Endothelial cell of umbilical vein (primary cell): ENCODE measurements at regions not wholly inside any gene's neighbourhood (a gene's known extent, or its start where the extent isn't known, plus 50 kb on each side); places are given as distances from the start of the nearest gene placed in this dataset.

Experiments
- BruUV-seq: library from RNA; stranded (reverse); fragments of 400-500 nt; replicated peaks from 2 replicates; lab custom pipeline; 2021; lab: Mats Ljungman, UMichigan
- CTCF ChIA-PET: fragments of 300-600, 350-600 bp; sonication (Branson Sonifier 250); formaldehyde crosslinking; loops from one replicate; lab custom pipeline; 2021; ENCODE audit warnings: antibody characterized with exemption, inconsistent platforms; lab: Charles Lee
- POLR2A ChIA-PET: fragments of 300-600, 350-600 bp; sonication (Branson Sonifier 250); formaldehyde crosslinking; loops from one replicate; lab custom pipeline; 2021; ENCODE audit warnings: antibody characterized with exemption, inconsistent platforms; lab: Charles Lee
- DNase-seq: peaks from one replicate; pipeline ENCODE4 v3.0.0-alpha.2; 2011; ENCODE audit warnings: low read depth, low spot score
- FAIRE-seq: peaks from 2 replicates; lab custom pipeline; 2011; peaks lifted over from hg19 to GRCh38; lab: Jason Lieb, UNC
- H2AFZ ChIP-seq: 2 replicates; pipeline ENCODE4 v1.6.0; 2012; ENCODE audit warnings: low read depth, low read length, control low read depth, inconsistent platforms
- H3K27ac ChIP-seq: 2 replicates; pipeline ENCODE4 v1.5.1; 2011; ENCODE audit warnings: low read depth, mild to moderate bottlenecking, control low read depth, low read length, moderate library complexity; ENCODE audit not compliant: insufficient read depth
- H3K27me3 ChIP-seq, 2 experiments: 2 replicates each; pipeline versions ENCODE4 v1.6.0 to v1.6.1; 2011; ENCODE audit warnings: low read length in 2 of 2, mixed read lengths in 1 of 2; ENCODE audit not compliant: control insufficient read depth in 2 of 2, insufficient read depth in 2 of 2
- H3K36me3 ChIP-seq, 2 experiments: 2 replicates in 1 of 2; 3 replicates in 1 of 2; pipeline ENCODE4 v1.5.1; 2011; ENCODE audit warnings: low read length in 2 of 2, mild to moderate bottlenecking in 1 of 2, moderate library complexity in 1 of 2; ENCODE audit not compliant: control insufficient read depth in 2 of 2, insufficient read depth in 2 of 2; ENCODE audit errors: extremely low read depth in 1 of 2
- H3K4me1 ChIP-seq: 3 replicates; pipeline ENCODE4 v1.5.1; 2011; ENCODE audit warnings: mild to moderate bottlenecking, low read length; ENCODE audit not compliant: control insufficient read depth, insufficient read depth; ENCODE audit errors: extremely low read depth
- H3K4me2 ChIP-seq: 2 replicates; pipeline ENCODE4 v1.6.1; 2011; ENCODE audit warnings: low read length, control low read depth, mixed read lengths; ENCODE audit not compliant: insufficient read depth
- H3K4me3 ChIP-seq, 3 experiments: fragments of 200-600 bp in 1 of 3; sonication (generic), shearing (Covaris generic) in 1 of 3; replicated peaks in 1 of 3; 2 replicates each; pipeline ENCODE4 v1.5.1; 2011 to 2016; ENCODE audit warnings: control low read depth in 3 of 3, low read length in 3 of 3, mild to moderate bottlenecking in 2 of 3, inconsistent platforms in 1 of 3, low read depth in 1 of 3, moderate library complexity in 1 of 3; ENCODE audit not compliant: insufficient read depth in 1 of 3
- H3K79me2 ChIP-seq: 2 replicates; pipeline ENCODE4 v1.6.0; 2012; ENCODE audit warnings: low read length, inconsistent platforms; ENCODE audit not compliant: control insufficient read depth, insufficient read depth
- H3K9ac ChIP-seq: replicated peaks from 2 replicates; pipeline ENCODE3; 2011; ENCODE audit warnings: low read length, control low read depth; ENCODE audit not compliant: insufficient read depth; ENCODE audit errors: extremely low read depth
- H3K9me1 ChIP-seq: replicated peaks from 3 replicates; pipeline ENCODE4 v1.6.0; 2011; ENCODE audit warnings: mild to moderate bottlenecking, low read length; ENCODE audit not compliant: control insufficient read depth, insufficient read depth; ENCODE audit errors: extremely low read depth
- H3K9me3 ChIP-seq: replicated peaks from 2 replicates; pipeline ENCODE4 v1.5.1; 2012; ENCODE audit warnings: low read length, inconsistent platforms; ENCODE audit not compliant: control insufficient read depth, insufficient read depth
- H4K20me1 ChIP-seq: replicated peaks from 2 replicates; pipeline ENCODE3; 2011; ENCODE audit warnings: mild to moderate bottlenecking, low read length; ENCODE audit not compliant: control insufficient read depth, insufficient read depth; ENCODE audit errors: extremely low read depth
- EZH2 ChIP-seq: IDR thresholded peaks from 2 replicates; pipeline ENCODE4 v1.6.1; 2012; ENCODE audit warnings: borderline replicate concordance, low read depth, mild to moderate bottlenecking, moderate library complexity, low read length, inconsistent platforms; ENCODE audit not compliant: severe bottlenecking
- FOS ChIP-seq: IDR thresholded peaks from 2 replicates; pipeline ENCODE4 v1.6.1; 2011; ENCODE audit warnings: mild to moderate bottlenecking, low read length, moderate library complexity, borderline replicate concordance; ENCODE audit not compliant: insufficient read depth
- GATA2 ChIP-seq: IDR thresholded peaks from 2 replicates; pipeline ENCODE4 v1.7.0; 2011; ENCODE audit warnings: low read depth, mild to moderate bottlenecking, moderate library complexity, mixed read lengths, low read length; ENCODE audit not compliant: insufficient read length, insufficient read depth
- JUN ChIP-seq: IDR thresholded peaks from 2 replicates; pipeline ENCODE4 v1.6.1; 2011; ENCODE audit warnings: borderline replicate concordance, low read depth; ENCODE audit not compliant: insufficient read length, insufficient read depth
- MAX ChIP-seq: IDR thresholded peaks from 2 replicates; pipeline ENCODE4 v1.6.1; 2011; ENCODE audit not compliant: insufficient read depth, insufficient read length
- MYC ChIP-seq: IDR thresholded peaks from one replicate; pipeline ENCODE4 v1.6.1; 2011; ENCODE audit warnings: mild to moderate bottlenecking, low read depth, low read length
- POLR2AphosphoS5 ChIP-seq: IDR thresholded peaks from 2 replicates; pipeline ENCODE4 v1.6.1; 2012; ENCODE audit warnings: low read depth, mild to moderate bottlenecking, control low read depth, low read length, moderate library complexity; ENCODE audit not compliant: insufficient read depth
- dilution Hi-C: fragments of 300-500 bp; cut with MboI; formaldehyde crosslinking; loops from one replicate; pipeline ENCODE4 v1.15.0; 2019; ENCODE audit warnings: low sequenced_read_pairs; ENCODE audit not compliant: extremely low pct_ligation_motif_present
- intact Hi-C: fragments of 100-400 bp; cut with micrococcal nuclease; formaldehyde crosslinking; loops from one replicate; pipeline ENCODE4 v1.10.0; 2022
- TF ChIP-seq, protein P1 (sequence below), 2 donors: IDR thresholded peaks; 1 replicate in 1 of 2; 2 replicates in 1 of 2; pipeline ENCODE4 v1.5.1; 2011; ENCODE audit warnings: low read length in 2 of 2, mild to moderate bottlenecking in 2 of 2, moderate library complexity in 2 of 2, control low read depth in 1 of 2, inconsistent platforms in 1 of 2, low read depth in 1 of 2; ENCODE audit not compliant: insufficient read depth in 1 of 2; ENCODE audit errors: extremely low read depth in 1 of 2

DNA sequence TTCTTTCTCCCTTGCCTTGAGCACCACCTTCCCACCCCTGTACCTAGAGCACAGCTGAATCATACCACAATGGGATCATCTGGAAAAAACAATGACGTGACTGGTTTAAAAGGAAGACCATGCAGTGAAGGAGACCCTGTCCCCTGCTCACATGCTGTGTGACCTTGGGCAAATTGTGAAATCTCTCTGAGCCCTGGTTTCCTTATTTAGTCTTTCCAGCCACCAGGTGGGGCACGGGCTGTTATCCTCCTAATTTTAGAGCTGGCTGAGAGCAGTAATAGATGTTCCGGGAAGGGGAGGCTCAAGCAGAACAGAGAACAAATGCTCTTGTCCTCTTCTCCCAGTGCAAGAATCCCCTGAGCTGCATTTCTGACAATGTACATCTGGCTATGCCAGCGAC, 198.3 kb downstream of the RPS24 start:
- H3K9me3 ChIP-seq = no peaks in the 10 kb centered on the region
- dilution Hi-C loops = no loop called here
- FAIRE-seq (no peak), DNase-seq (no peak)
- no peaks in the 10 kb centered on the region for H3K36me3 ChIP-seq
- no TSS peak for BruUV-seq
- H3K4me1 ChIP-seq = no peaks in the 10 kb centered on the region
- ChIA-PET CTCF (interaction anchor here (0.9 to 1.5 kb wide), 5 partner anchors 8 to 964 kb away, joined by 3 to 4 read pairs (median 3); no protein-coding TSS in a partner anchor), POLR2A (no interaction called here)
- no peaks in the 10 kb centered on the region for H3K9me1 ChIP-seq
- H3K4me2 ChIP-seq = no peak overlapping the region
- H3K27me3 ChIP-seq = no peaks in the 10 kb centered on the region
- H3K27ac ChIP-seq = no peak overlapping the region
- H4K20me1 ChIP-seq = no peaks in the 10 kb centered on the region
- H3K4me3 ChIP-seq = no peak overlapping the region
- no peak overlapping the region for H3K9ac ChIP-seq
- H3K79me2 ChIP-seq = no peaks in the 10 kb centered on the region
- intact Hi-C loops = no loop called here
- TF ChIP-seq EZH2 (no peak), MYC (no peak), FOS (no peak), MAX (no peak), GATA2 (no peak), POLR2AphosphoS5 (no peak), JUN (no peak)
- TF ChIP-seq, protein P1, sequence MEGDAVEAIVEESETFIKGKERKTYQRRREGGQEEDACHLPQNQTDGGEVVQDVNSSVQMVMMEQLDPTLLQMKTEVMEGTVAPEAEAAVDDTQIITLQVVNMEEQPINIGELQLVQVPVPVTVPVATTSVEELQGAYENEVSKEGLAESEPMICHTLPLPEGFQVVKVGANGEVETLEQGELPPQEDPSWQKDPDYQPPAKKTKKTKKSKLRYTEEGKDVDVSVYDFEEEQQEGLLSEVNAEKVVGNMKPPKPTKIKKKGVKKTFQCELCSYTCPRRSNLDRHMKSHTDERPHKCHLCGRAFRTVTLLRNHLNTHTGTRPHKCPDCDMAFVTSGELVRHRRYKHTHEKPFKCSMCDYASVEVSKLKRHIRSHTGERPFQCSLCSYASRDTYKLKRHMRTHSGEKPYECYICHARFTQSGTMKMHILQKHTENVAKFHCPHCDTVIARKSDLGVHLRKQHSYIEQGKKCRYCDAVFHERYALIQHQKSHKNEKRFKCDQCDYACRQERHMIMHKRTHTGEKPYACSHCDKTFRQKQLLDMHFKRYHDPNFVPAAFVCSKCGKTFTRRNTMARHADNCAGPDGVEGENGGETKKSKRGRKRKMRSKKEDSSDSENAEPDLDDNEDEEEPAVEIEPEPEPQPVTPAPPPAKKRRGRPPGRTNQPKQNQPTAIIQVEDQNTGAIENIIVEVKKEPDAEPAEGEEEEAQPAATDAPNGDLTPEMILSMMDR (IDR thresholded peaks at IDR 0.05; ENCODE audit: extremely low read depth in 1 of 2, insufficient read depth in 1 of 2, low read depth in 1 of 2, low read length in 2 of 2) = no peak
- H2AFZ ChIP-seq = no peak overlapping the region
